ENCODE measurements at regions not wholly inside any gene's neighbourhood (a gene's known extent, or its start where the extent isn't known, plus 50 kb on each side); places are given as distances from the start of the nearest gene placed in this dataset.
A peak's percentile ranks its signal among the peaks of the same experiment; 100 is the strongest.
"Not testable (repeated sequence)": the region's sequence is repeated elsewhere in the genome, so short reads cannot be mapped to it uniquely, and the experiment has no call there.

- DNase-seq, result not testable (repeated sequence)
Observed at GRCh38 chr1:222470252-222470805, 77.6 kb downstream of the HHIPL2 start.

GRCh38 chr1:222466150-222466865 is 81.6 kb downstream of the HHIPL2 start:
- DNase-seq, result no peak

GRCh38 chr1:222465211-222466041 is 82.5 kb downstream of the HHIPL2 start:
- DNase-seq, result peak; percentile 62

GRCh38 chr1:222464841-222465210 is 83.1 kb downstream of the HHIPL2 start:
- DNase-seq, result peak; percentile 42

- DNase-seq, result no peak
Observed at GRCh38 chr1:222463059-222463730, 84.7 kb downstream of the HHIPL2 start.

- no peak for DNase-seq
Observed at GRCh38 chr1:222462601-222463000, 85.3 kb downstream of the HHIPL2 start.

- DNase-seq, result no peak
Observed at GRCh38 chr1:222461941-222462340, 86.0 kb downstream of the HHIPL2 start.

GRCh38 chr1:222459652-222460051 is 88.3 kb downstream of the HHIPL2 start:
- no peak for DNase-seq

- DNase-seq, result no peak
Observed at GRCh38 chr1:222457513-222457912, 90.4 kb downstream of the HHIPL2 start.

- no peak for DNase-seq
Observed at GRCh38 chr1:222457084-222457483, 90.8 kb downstream of the HHIPL2 start.

GRCh38 chr1:222455188-222455879 is 92.6 kb downstream of the HHIPL2 start:
- DNase-seq, result peak; percentile 73

- DNase-seq, result no peak
Observed at GRCh38 chr1:222454782-222455181, 93.1 kb downstream of the HHIPL2 start.

GRCh38 chr1:222454186-222454585 is 93.7 kb downstream of the HHIPL2 start:
- no peak for DNase-seq

- DNase-seq, result no peak
Observed at GRCh38 chr1:222452031-222452430, 95.9 kb downstream of the HHIPL2 start.

- DNase-seq, result no peak
Observed at GRCh38 chr1:222443566-222443965, 104.3 kb downstream of the HHIPL2 start.

- DNase-seq, result no peak
Observed at GRCh38 chr1:222441066-222441465, 106.8 kb downstream of the HHIPL2 start.

GRCh38 chr1:222424826-222425225 is 123.1 kb downstream of the HHIPL2 start:
- DNase-seq, result no peak

- DNase-seq, result no peak
Observed at GRCh38 chr1:222421380-222421779, 126.5 kb downstream of the HHIPL2 start.

- no peak for DNase-seq
Observed at GRCh38 chr1:222420633-222421032, 127.3 kb downstream of the HHIPL2 start.

- DNase-seq, result no peak
Observed at GRCh38 chr1:222418654-222419053, 129.2 kb downstream of the HHIPL2 start.

GRCh38 chr1:222417264-222417663 is 130.6 kb downstream of the HHIPL2 start:
- DNase-seq, result no peak

GRCh38 chr1:222416001-222416791 is 131.7 kb downstream of the HHIPL2 start:
- no peak for DNase-seq

All from activated CD4-positive, alpha-beta T cell treated with anti-CD3 and anti-CD28 coated beads for 1 hour (primary cell).